Neural cell (in vitro differentiated cells): ENCODE measurements at regions not wholly inside any gene's neighbourhood (a gene's known extent, or its start where the extent isn't known, plus 50 kb on each side); places are given as distances from the start of the nearest gene placed in this dataset.

Experiments
- H2AFZ ChIP-seq: fragments of 200-600, 300-800 bp; sonication (generic), shearing (Covaris generic); 2 replicates; pipeline ENCODE4 v1.6.0; 2014; ENCODE audit warnings: low read depth, mild to moderate bottlenecking, antibody characterized with exemption, low read length, moderate library complexity
- H3F3A ChIP-seq: fragments of 200-600 bp; shearing (Covaris generic); 2 replicates; pipeline ENCODE4 v1.6.1; 2016; ENCODE audit warnings: mild to moderate bottlenecking, moderate library complexity, mixed read lengths, antibody characterized with exemption, low read length; ENCODE audit not compliant: insufficient read depth, poor library complexity, severe bottlenecking
- H3K27ac ChIP-seq: fragments of 200-600, 300-800 bp; sonication (generic), shearing (Covaris generic); 2 replicates; pipeline ENCODE4 v1.5.1; 2014; ENCODE audit warnings: mild to moderate bottlenecking, low read length, moderate library complexity
- H3K27me3 ChIP-seq: fragments of 300-800, 200-600 bp; sonication (generic), shearing (Covaris generic); 2 replicates; pipeline ENCODE4 v1.6.0; 2014; ENCODE audit warnings: mild to moderate bottlenecking, low read depth, low read length, moderate library complexity; ENCODE audit not compliant: insufficient read depth
- H3K36me3 ChIP-seq: fragments of 300-800, 200-600 bp; sonication (generic), shearing (Covaris generic); 2 replicates; pipeline ENCODE4 v1.5.1; 2014; ENCODE audit warnings: mild to moderate bottlenecking, antibody characterized with exemption, low read length, moderate library complexity; ENCODE audit not compliant: insufficient read depth
- H3K4me2 ChIP-seq: fragments of 300-800, 200-600 bp; sonication (generic), shearing (Covaris generic); 2 replicates; pipeline ENCODE4 v1.6.0; 2014; ENCODE audit warnings: mild to moderate bottlenecking, low read length
- H3K4me3 ChIP-seq: fragments of 300-800, 200-600 bp; sonication (generic), shearing (Covaris generic); 2 replicates; pipeline ENCODE4 v1.5.1; 2014; ENCODE audit warnings: mild to moderate bottlenecking, low read length, moderate library complexity
- H3K79me2 ChIP-seq: fragments of 200-600 bp; shearing (Covaris generic); replicated peaks from 2 replicates; pipeline ENCODE4 v1.6.0; 2014; ENCODE audit warnings: mild to moderate bottlenecking, low read length, moderate library complexity; ENCODE audit not compliant: insufficient read depth
- H3K9ac ChIP-seq: fragments of 300-800, 200-600 bp; sonication (generic), shearing (Covaris generic); 2 replicates; pipeline ENCODE4 v1.6.1; 2016; ENCODE audit warnings: mild to moderate bottlenecking, low read length, mixed read lengths
- H3K9me2 ChIP-seq: fragments of 200-600 bp; shearing (Covaris generic); 2 replicates; pipeline ENCODE4 v1.6.1; 2016; ENCODE audit warnings: mild to moderate bottlenecking, low read length, mixed read lengths; ENCODE audit not compliant: insufficient read depth
- H3K9me3 ChIP-seq: fragments of 200-600, 300-800 bp; sonication (generic), shearing (Covaris generic); 2 replicates; pipeline ENCODE4 v1.6.1; 2016; ENCODE audit warnings: mild to moderate bottlenecking, mixed run types, low read length, moderate library complexity, mixed read lengths
- H4K20me1 ChIP-seq: fragments of 200-600 bp; shearing (Covaris generic); 2 replicates; pipeline ENCODE4 v1.6.1; 2016; ENCODE audit warnings: mild to moderate bottlenecking, mixed run types; ENCODE audit not compliant: insufficient read depth
- CTCF ChIP-seq: fragments of 450-650 bp; IDR thresholded peaks from 2 replicates; pipeline ENCODE4 v1.5.1; 2014; ENCODE audit warnings: antibody characterized with exemption, mild to moderate bottlenecking, moderate library complexity; ENCODE audit not compliant: poor library complexity, severe bottlenecking
- EP300 ChIP-seq: fragments of 450-650 bp; conservative IDR thresholded peaks from 2 replicates; pipeline ENCODE4 v1.6.1; 2014; ENCODE audit warnings: antibody characterized with exemption, mild to moderate bottlenecking, moderate library complexity; ENCODE audit not compliant: poor library complexity, severe bottlenecking
- EZH2 ChIP-seq: fragments of 200-600, 300-800 bp; shearing (Covaris generic), sonication (generic); IDR thresholded peaks from 2 replicates; pipeline ENCODE4 v1.6.1; 2014; ENCODE audit warnings: antibody characterized with exemption, low read length, borderline replicate concordance, mild to moderate bottlenecking; ENCODE audit not compliant: insufficient read depth, poor library complexity, severe bottlenecking
- MXI1 ChIP-seq: fragments of 450-650 bp; conservative IDR thresholded peaks from 2 replicates; pipeline ENCODE4 v1.6.1; 2014; ENCODE audit warnings: antibody characterized with exemption, mild to moderate bottlenecking; ENCODE audit not compliant: poor library complexity, severe bottlenecking
- POLR2AphosphoS5 ChIP-seq: IDR thresholded peaks from 2 replicates; pipeline ENCODE4 v1.6.1; 2012
- RAD21 ChIP-seq: fragments of 450-650 bp; conservative IDR thresholded peaks from 2 replicates; pipeline ENCODE4 v1.6.1; 2014; ENCODE audit warnings: antibody characterized with exemption, mild to moderate bottlenecking, moderate library complexity
- SMC3 ChIP-seq: fragments of 450-650 bp; conservative IDR thresholded peaks from 2 replicates; pipeline ENCODE4 v1.6.1; 2014; ENCODE audit warnings: antibody characterized with exemption, mild to moderate bottlenecking, moderate library complexity; ENCODE audit not compliant: poor library complexity
- TAF1 ChIP-seq: IDR thresholded peaks from 2 replicates; pipeline ENCODE4 v1.6.1; 2012; ENCODE audit warnings: low read depth
- TF ChIP-seq, protein P1 (sequence below): IDR thresholded peaks from 2 replicates; pipeline ENCODE4 v1.6.1; 2012; ENCODE audit warnings: borderline replicate concordance

DNA sequence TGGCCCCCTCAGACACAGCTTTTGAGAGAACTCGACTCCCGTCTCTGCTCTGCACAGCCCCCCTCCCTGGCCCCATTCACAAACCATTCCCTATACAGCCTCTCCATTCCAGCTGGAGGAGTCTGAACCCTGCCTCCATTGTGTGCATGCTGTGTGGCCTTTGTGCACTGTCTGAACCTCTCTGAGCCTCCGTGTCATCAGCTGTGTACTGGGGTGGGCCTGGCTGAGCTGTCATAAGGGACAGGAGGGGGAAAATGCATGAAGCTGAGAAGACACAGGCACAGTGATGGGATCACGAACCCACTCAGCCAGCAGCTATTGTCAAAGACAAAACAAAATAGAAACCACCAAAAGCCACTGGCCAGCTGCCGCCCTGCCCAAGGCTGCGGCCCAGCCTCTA is 130.8 kb downstream of the RFLNA start:
- no peak for TF ChIP-seq TAF1
- TF ChIP-seq, protein P1, sequence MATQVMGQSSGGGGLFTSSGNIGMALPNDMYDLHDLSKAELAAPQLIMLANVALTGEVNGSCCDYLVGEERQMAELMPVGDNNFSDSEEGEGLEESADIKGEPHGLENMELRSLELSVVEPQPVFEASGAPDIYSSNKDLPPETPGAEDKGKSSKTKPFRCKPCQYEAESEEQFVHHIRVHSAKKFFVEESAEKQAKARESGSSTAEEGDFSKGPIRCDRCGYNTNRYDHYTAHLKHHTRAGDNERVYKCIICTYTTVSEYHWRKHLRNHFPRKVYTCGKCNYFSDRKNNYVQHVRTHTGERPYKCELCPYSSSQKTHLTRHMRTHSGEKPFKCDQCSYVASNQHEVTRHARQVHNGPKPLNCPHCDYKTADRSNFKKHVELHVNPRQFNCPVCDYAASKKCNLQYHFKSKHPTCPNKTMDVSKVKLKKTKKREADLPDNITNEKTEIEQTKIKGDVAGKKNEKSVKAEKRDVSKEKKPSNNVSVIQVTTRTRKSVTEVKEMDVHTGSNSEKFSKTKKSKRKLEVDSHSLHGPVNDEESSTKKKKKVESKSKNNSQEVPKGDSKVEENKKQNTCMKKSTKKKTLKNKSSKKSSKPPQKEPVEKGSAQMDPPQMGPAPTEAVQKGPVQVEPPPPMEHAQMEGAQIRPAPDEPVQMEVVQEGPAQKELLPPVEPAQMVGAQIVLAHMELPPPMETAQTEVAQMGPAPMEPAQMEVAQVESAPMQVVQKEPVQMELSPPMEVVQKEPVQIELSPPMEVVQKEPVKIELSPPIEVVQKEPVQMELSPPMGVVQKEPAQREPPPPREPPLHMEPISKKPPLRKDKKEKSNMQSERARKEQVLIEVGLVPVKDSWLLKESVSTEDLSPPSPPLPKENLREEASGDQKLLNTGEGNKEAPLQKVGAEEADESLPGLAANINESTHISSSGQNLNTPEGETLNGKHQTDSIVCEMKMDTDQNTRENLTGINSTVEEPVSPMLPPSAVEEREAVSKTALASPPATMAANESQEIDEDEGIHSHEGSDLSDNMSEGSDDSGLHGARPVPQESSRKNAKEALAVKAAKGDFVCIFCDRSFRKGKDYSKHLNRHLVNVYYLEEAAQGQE = no peak
- Histone ChIP-seq H3K9me2 (no peaks in the 10 kb centered on the region), H3K4me2 (no peak overlapping the region), H3K9ac (no peak overlapping the region), H3K9me3 (no peaks in the 10 kb centered on the region), H3K27ac (no peak overlapping the region), H2AFZ (no peak overlapping the region), H3K4me3 (no peak overlapping the region), H3K79me2 (no peaks in the 10 kb centered on the region), H3K27me3 (no peaks in the 10 kb centered on the region), H3F3A (no peaks in the 10 kb centered on the region), H3K36me3 (no peaks in the 10 kb centered on the region), H4K20me1 (no peaks in the 10 kb centered on the region)

- Histone ChIP-seq H4K20me1 (no peaks in the 10 kb centered on the region), H3K9ac (no peak overlapping the region), H3K79me2 (no peaks in the 10 kb centered on the region), H3K9me2 (no peaks in the 10 kb centered on the region), H3K4me3 (no peak overlapping the region), H3K27ac (no peak overlapping the region), H3K36me3 (no peaks in the 10 kb centered on the region), H2AFZ (no peak overlapping the region), H3F3A (no peaks in the 10 kb centered on the region), H3K9me3 (no peaks in the 10 kb centered on the region), H3K4me2 (no peak overlapping the region), H3K27me3 (no peaks in the 10 kb centered on the region)
- no peak for TF ChIP-seq MXI1
- TF ChIP-seq EP300 = no peak
- no peak for TF ChIP-seq TAF1
- no peak for TF ChIP-seq EZH2
- TF ChIP-seq POLR2AphosphoS5 = no peak
- no peak for TF ChIP-seq SMC3
Measured at GRCh38 chr12:124424516-124424905, 129.6 kb downstream of the RFLNA start.

DNA sequence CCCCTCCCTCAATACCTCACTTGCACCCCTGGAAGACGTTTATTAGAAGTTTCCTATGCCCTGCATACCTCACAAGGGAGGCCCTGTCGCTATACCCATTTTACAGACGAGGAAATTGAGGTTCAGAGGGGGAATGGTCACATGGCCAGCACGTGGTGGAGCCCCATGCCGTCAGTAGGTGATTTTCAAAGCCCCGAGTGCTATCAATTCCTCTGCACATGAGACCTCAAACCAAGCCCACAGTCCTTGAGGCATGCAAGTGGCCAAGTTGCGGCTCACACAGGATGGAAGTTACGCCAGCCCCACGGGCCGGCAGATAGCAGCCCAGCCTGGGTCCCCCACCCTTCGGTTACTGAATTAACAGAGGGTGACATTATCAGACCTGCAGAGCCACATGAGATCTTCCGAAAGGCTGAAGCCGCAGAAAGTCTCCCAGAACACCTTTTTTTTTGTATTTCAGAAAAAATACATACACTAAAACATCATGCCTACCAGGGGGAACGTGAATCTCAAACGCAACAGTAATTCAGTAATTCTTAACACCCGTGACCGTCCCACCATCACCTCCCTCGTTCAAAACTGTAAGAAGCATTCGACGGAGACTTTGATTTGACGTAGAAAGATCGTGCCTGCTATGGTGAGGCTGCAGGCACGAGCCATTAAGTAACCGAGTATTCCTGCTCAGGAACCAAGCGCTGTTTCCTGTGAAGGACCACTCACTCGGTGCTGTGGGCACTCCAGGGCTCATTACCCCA is 129.0 kb downstream of the RFLNA start:
- H4K20me1 ChIP-seq = no peaks in the 10 kb centered on the region
- H3K36me3 ChIP-seq = no peaks in the 10 kb centered on the region
- H3K4me3 ChIP-seq = no peak overlapping the region
- no peak overlapping the region for H3K27ac ChIP-seq
- H3K9ac ChIP-seq = no peak overlapping the region
- no peaks in the 10 kb centered on the region for H3K9me3 ChIP-seq
- H2AFZ ChIP-seq = no peak overlapping the region
- H3K27me3 ChIP-seq = no peaks in the 10 kb centered on the region
- no peaks in the 10 kb centered on the region for H3F3A ChIP-seq
- no peak overlapping the region for H3K4me2 ChIP-seq
- no peak for TF ChIP-seq EP300
- no peak for TF ChIP-seq TAF1
- TF ChIP-seq POLR2AphosphoS5 = no peak
- TF ChIP-seq EZH2 = no peak
- TF ChIP-seq, protein P1 = no peak
- no peak for TF ChIP-seq SMC3
- no peak for TF ChIP-seq MXI1
- TF ChIP-seq RAD21 = no peak
- TF ChIP-seq CTCF = no peak
- no peaks in the 10 kb centered on the region for H3K9me2 ChIP-seq
- H3K79me2 ChIP-seq = no peaks in the 10 kb centered on the region
